ENCODE measurements at regions not wholly inside any gene's neighbourhood (a gene's known extent, or its start where the extent isn't known, plus 50 kb on each side); places are given as distances from the start of the nearest gene placed in this dataset.
"Not testable (repeated sequence)": the region's sequence is repeated elsewhere in the genome, so short reads cannot be mapped to it uniquely, and the experiment has no call there.

DNA sequence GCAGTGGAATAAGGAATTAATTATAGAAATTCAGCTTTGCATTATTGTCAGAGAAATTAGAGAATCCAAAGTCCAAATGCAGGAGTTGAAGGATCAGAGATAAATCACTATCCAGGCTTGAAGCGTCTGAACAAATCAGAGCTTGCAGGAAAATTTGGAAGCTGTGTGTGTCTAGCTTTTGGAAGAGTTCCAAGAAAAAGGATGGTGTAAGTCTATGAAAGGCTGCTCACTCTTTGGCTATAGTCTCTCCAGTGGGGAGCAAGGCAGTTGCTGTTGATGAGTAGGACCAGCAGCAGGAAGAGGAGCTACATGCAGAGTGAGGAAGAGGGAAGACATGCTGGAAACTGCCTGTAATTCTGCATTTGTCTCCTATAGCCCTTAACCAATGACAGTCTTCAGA lies 464.3 kb upstream of the GRM7 start:
- no peak overlapping the region for H3K4me3 ChIP-seq (ENCODE audit: insufficient read depth, low read depth, low read length)
- H3K27me3 ChIP-seq (ENCODE audit: insufficient read depth, low read length) = no peaks in the 10 kb centered on the region
- peaks cover 3% of the 10 kb centered on the region for H3K9me3 Mint-ChIP-seq (ENCODE audit: unreplicated experiment)
- no peaks in the 10 kb centered on the region for H4K20me1 ChIP-seq (ENCODE audit: insufficient read depth, low read length)
- H3K36me3 ChIP-seq (ENCODE audit: insufficient read depth, low read length) = no peaks in the 10 kb centered on the region
- H3K4me1 Mint-ChIP-seq (ENCODE audit: low read depth, unreplicated experiment) = no peaks in the 10 kb centered on the region
- no peak overlapping the region for H3K27ac ChIP-seq (ENCODE audit: low read depth, low read length)
- no peak overlapping the region for H3K9ac ChIP-seq (ENCODE audit: low read length)
- FAIRE-seq (no peak), DNase-seq (ENCODE audit: low read depth) (no peak)
- peaks cover 11% of the 10 kb centered on the region for H3K27me3 Mint-ChIP-seq (ENCODE audit: low read depth, unreplicated experiment)
- H3K79me2 ChIP-seq (ENCODE audit: insufficient read depth, low read length) = no peaks in the 10 kb centered on the region
- no peak overlapping the region for H3K27ac Mint-ChIP-seq (ENCODE audit: unreplicated experiment)
- no peaks in the 10 kb centered on the region for H3K36me3 Mint-ChIP-seq (ENCODE audit: low read depth, unreplicated experiment)
- H3K4me1 ChIP-seq (ENCODE audit: insufficient read depth, low read length) = no peaks in the 10 kb centered on the region
- no peak overlapping the region for H3K4me2 ChIP-seq (ENCODE audit: low read length)
- peaks cover 3% of the 10 kb centered on the region for H3K9me3 ChIP-seq (ENCODE audit: insufficient read depth, low read depth, low read length)
- TF ChIP-seq, protein P1, sequence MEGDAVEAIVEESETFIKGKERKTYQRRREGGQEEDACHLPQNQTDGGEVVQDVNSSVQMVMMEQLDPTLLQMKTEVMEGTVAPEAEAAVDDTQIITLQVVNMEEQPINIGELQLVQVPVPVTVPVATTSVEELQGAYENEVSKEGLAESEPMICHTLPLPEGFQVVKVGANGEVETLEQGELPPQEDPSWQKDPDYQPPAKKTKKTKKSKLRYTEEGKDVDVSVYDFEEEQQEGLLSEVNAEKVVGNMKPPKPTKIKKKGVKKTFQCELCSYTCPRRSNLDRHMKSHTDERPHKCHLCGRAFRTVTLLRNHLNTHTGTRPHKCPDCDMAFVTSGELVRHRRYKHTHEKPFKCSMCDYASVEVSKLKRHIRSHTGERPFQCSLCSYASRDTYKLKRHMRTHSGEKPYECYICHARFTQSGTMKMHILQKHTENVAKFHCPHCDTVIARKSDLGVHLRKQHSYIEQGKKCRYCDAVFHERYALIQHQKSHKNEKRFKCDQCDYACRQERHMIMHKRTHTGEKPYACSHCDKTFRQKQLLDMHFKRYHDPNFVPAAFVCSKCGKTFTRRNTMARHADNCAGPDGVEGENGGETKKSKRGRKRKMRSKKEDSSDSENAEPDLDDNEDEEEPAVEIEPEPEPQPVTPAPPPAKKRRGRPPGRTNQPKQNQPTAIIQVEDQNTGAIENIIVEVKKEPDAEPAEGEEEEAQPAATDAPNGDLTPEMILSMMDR (IDR thresholded peaks at IDR 0.05; ENCODE audit: insufficient read depth, low read depth, low read length) = no peak
- no peak for TF ChIP-seq EZH2 (IDR thresholded peaks at IDR 0.05; ENCODE audit: insufficient read depth, low read length)
- H3K4me3 Mint-ChIP-seq (ENCODE audit: unreplicated experiment) = no peak overlapping the region
- no peak overlapping the region for H2AFZ ChIP-seq (ENCODE audit: low read depth, low read length)

DNA sequence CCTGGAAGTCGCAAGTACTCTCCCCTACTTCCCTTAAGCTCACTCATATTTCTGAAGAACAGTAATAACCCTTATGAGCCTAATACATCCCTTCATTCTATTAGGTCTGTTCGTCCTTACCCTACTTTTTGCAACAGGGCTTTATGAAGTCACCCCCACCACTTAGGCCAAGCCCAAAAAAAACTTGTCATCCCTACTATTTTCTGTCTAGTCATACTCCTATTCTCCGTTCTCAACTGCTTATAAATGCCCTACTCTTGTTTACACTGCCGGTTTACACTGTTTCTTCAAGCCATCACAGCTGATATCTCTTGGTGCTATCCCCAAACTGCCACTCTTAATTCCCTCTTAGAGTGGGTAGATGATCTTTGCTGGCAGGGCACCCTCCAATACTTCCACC lies 458.2 kb upstream of the GRM7 start:
- peaks cover 11% of the 10 kb centered on the region for H3K27me3 Mint-ChIP-seq (ENCODE audit: low read depth, unreplicated experiment)
- not testable (repeated sequence) for H3K4me1 ChIP-seq (ENCODE audit: insufficient read depth, low read length); H3K27ac Mint-ChIP-seq (ENCODE audit: unreplicated experiment); H3K4me3 Mint-ChIP-seq (ENCODE audit: unreplicated experiment); H4K20me1 ChIP-seq (ENCODE audit: insufficient read depth, low read length); FAIRE-seq; H3K27me3 ChIP-seq (ENCODE audit: insufficient read depth, low read length); H3K27ac ChIP-seq (ENCODE audit: low read depth, low read length); H3K4me3 ChIP-seq (ENCODE audit: insufficient read depth, low read depth, low read length); H3K9me3 ChIP-seq (ENCODE audit: insufficient read depth, low read depth, low read length); H3K4me1 Mint-ChIP-seq (ENCODE audit: low read depth, unreplicated experiment); DNase-seq (ENCODE audit: low read depth); H3K79me2 ChIP-seq (ENCODE audit: insufficient read depth, low read length); H3K9me3 Mint-ChIP-seq (ENCODE audit: unreplicated experiment); H2AFZ ChIP-seq (ENCODE audit: low read depth, low read length); H3K9ac ChIP-seq (ENCODE audit: low read length); H3K36me3 Mint-ChIP-seq (ENCODE audit: low read depth, unreplicated experiment); H3K4me2 ChIP-seq (ENCODE audit: low read length); H3K36me3 ChIP-seq (ENCODE audit: insufficient read depth, low read length)

DNA sequence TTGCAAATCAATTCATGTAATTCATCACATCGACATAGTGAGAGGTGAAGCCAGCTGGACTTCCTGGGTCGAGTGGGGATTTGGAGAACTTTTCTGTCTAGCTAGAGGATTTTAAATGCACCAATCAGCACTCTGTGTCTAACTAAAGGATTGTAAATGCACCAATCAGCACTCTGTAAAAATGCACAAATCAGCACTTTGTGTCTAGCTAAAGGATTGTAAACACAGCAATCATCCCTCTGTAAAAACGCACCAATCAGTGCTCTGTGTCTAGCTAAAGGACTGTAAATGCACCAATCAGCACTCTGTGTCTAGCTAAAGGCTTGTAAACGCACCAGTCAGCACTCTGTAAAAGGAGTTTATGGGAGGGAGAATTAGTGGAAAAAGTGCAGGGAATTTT lies 454.0 kb upstream of the GRM7 start:
- H3K36me3 ChIP-seq (ENCODE audit: insufficient read depth, low read length); H3K4me1 ChIP-seq (ENCODE audit: insufficient read depth, low read length); H3K36me3 Mint-ChIP-seq (ENCODE audit: low read depth, unreplicated experiment); H3K4me2 ChIP-seq (ENCODE audit: low read length); H3K27me3 Mint-ChIP-seq (ENCODE audit: low read depth, unreplicated experiment); H3K9ac ChIP-seq (ENCODE audit: low read length); H3K79me2 ChIP-seq (ENCODE audit: insufficient read depth, low read length); H3K27me3 ChIP-seq (ENCODE audit: insufficient read depth, low read length); FAIRE-seq; H2AFZ ChIP-seq (ENCODE audit: low read depth, low read length); H3K4me3 Mint-ChIP-seq (ENCODE audit: unreplicated experiment); H4K20me1 ChIP-seq (ENCODE audit: insufficient read depth, low read length); H3K4me1 Mint-ChIP-seq (ENCODE audit: low read depth, unreplicated experiment); H3K27ac Mint-ChIP-seq (ENCODE audit: unreplicated experiment); DNase-seq (ENCODE audit: low read depth); H3K9me3 ChIP-seq (ENCODE audit: insufficient read depth, low read depth, low read length); H3K27ac ChIP-seq (ENCODE audit: low read depth, low read length); H3K9me3 Mint-ChIP-seq (ENCODE audit: unreplicated experiment); H3K4me3 ChIP-seq (ENCODE audit: insufficient read depth, low read depth, low read length): not testable (repeated sequence)
